Neural cell (in vitro differentiated cells): ENCODE measurements at regions not wholly inside any gene's neighbourhood (a gene's known extent, or its start where the extent isn't known, plus 50 kb on each side); places are given as distances from the start of the nearest gene placed in this dataset.

ENCODE experiments used
- H2AFZ ChIP-seq: fragments of 200-600, 300-800 bp; sonication (generic), shearing (Covaris generic); 2 replicates; pipeline ENCODE4 v1.6.0; 2014; ENCODE audit warnings: low read depth, mild to moderate bottlenecking, antibody characterized with exemption, low read length, moderate library complexity
- H3F3A ChIP-seq: fragments of 200-600 bp; shearing (Covaris generic); 2 replicates; pipeline ENCODE4 v1.6.1; 2016; ENCODE audit warnings: mild to moderate bottlenecking, moderate library complexity, mixed read lengths, antibody characterized with exemption, low read length; ENCODE audit not compliant: insufficient read depth, poor library complexity, severe bottlenecking
- H3K27ac ChIP-seq: fragments of 200-600, 300-800 bp; sonication (generic), shearing (Covaris generic); 2 replicates; pipeline ENCODE4 v1.5.1; 2014; ENCODE audit warnings: mild to moderate bottlenecking, low read length, moderate library complexity
- H3K27me3 ChIP-seq: fragments of 300-800, 200-600 bp; sonication (generic), shearing (Covaris generic); 2 replicates; pipeline ENCODE4 v1.6.0; 2014; ENCODE audit warnings: mild to moderate bottlenecking, low read depth, low read length, moderate library complexity; ENCODE audit not compliant: insufficient read depth
- H3K36me3 ChIP-seq: fragments of 300-800, 200-600 bp; sonication (generic), shearing (Covaris generic); 2 replicates; pipeline ENCODE4 v1.5.1; 2014; ENCODE audit warnings: mild to moderate bottlenecking, antibody characterized with exemption, low read length, moderate library complexity; ENCODE audit not compliant: insufficient read depth
- H3K4me2 ChIP-seq: fragments of 300-800, 200-600 bp; sonication (generic), shearing (Covaris generic); 2 replicates; pipeline ENCODE4 v1.6.0; 2014; ENCODE audit warnings: mild to moderate bottlenecking, low read length
- H3K4me3 ChIP-seq: fragments of 300-800, 200-600 bp; sonication (generic), shearing (Covaris generic); 2 replicates; pipeline ENCODE4 v1.5.1; 2014; ENCODE audit warnings: mild to moderate bottlenecking, low read length, moderate library complexity
- H3K79me2 ChIP-seq: fragments of 200-600 bp; shearing (Covaris generic); replicated peaks from 2 replicates; pipeline ENCODE4 v1.6.0; 2014; ENCODE audit warnings: mild to moderate bottlenecking, low read length, moderate library complexity; ENCODE audit not compliant: insufficient read depth
- H3K9ac ChIP-seq: fragments of 300-800, 200-600 bp; sonication (generic), shearing (Covaris generic); 2 replicates; pipeline ENCODE4 v1.6.1; 2016; ENCODE audit warnings: mild to moderate bottlenecking, low read length, mixed read lengths
- H3K9me2 ChIP-seq: fragments of 200-600 bp; shearing (Covaris generic); 2 replicates; pipeline ENCODE4 v1.6.1; 2016; ENCODE audit warnings: mild to moderate bottlenecking, low read length, mixed read lengths; ENCODE audit not compliant: insufficient read depth
- H3K9me3 ChIP-seq: fragments of 200-600, 300-800 bp; sonication (generic), shearing (Covaris generic); 2 replicates; pipeline ENCODE4 v1.6.1; 2016; ENCODE audit warnings: mild to moderate bottlenecking, mixed run types, low read length, moderate library complexity, mixed read lengths
- H4K20me1 ChIP-seq: fragments of 200-600 bp; shearing (Covaris generic); 2 replicates; pipeline ENCODE4 v1.6.1; 2016; ENCODE audit warnings: mild to moderate bottlenecking, mixed run types; ENCODE audit not compliant: insufficient read depth
- EP300 ChIP-seq: fragments of 450-650 bp; conservative IDR thresholded peaks from 2 replicates; pipeline ENCODE4 v1.6.1; 2014; ENCODE audit warnings: antibody characterized with exemption, mild to moderate bottlenecking, moderate library complexity; ENCODE audit not compliant: poor library complexity, severe bottlenecking
- EZH2 ChIP-seq: fragments of 200-600, 300-800 bp; shearing (Covaris generic), sonication (generic); IDR thresholded peaks from 2 replicates; pipeline ENCODE4 v1.6.1; 2014; ENCODE audit warnings: antibody characterized with exemption, low read length, borderline replicate concordance, mild to moderate bottlenecking; ENCODE audit not compliant: insufficient read depth, poor library complexity, severe bottlenecking
- MXI1 ChIP-seq: fragments of 450-650 bp; conservative IDR thresholded peaks from 2 replicates; pipeline ENCODE4 v1.6.1; 2014; ENCODE audit warnings: antibody characterized with exemption, mild to moderate bottlenecking; ENCODE audit not compliant: poor library complexity, severe bottlenecking
- POLR2AphosphoS5 ChIP-seq: IDR thresholded peaks from 2 replicates; pipeline ENCODE4 v1.6.1; 2012
- RAD21 ChIP-seq: fragments of 450-650 bp; conservative IDR thresholded peaks from 2 replicates; pipeline ENCODE4 v1.6.1; 2014; ENCODE audit warnings: antibody characterized with exemption, mild to moderate bottlenecking, moderate library complexity
- SMC3 ChIP-seq: fragments of 450-650 bp; conservative IDR thresholded peaks from 2 replicates; pipeline ENCODE4 v1.6.1; 2014; ENCODE audit warnings: antibody characterized with exemption, mild to moderate bottlenecking, moderate library complexity; ENCODE audit not compliant: poor library complexity
- TAF1 ChIP-seq: IDR thresholded peaks from 2 replicates; pipeline ENCODE4 v1.6.1; 2012; ENCODE audit warnings: low read depth
- TF ChIP-seq, protein P1 (sequence below): fragments of 450-650 bp; IDR thresholded peaks from 2 replicates; pipeline ENCODE4 v1.5.1; 2014; ENCODE audit warnings: antibody characterized with exemption, mild to moderate bottlenecking, moderate library complexity; ENCODE audit not compliant: poor library complexity, severe bottlenecking
- TF ChIP-seq, protein P2 (sequence below): IDR thresholded peaks from 2 replicates; pipeline ENCODE4 v1.6.1; 2012; ENCODE audit warnings: borderline replicate concordance

DNA sequence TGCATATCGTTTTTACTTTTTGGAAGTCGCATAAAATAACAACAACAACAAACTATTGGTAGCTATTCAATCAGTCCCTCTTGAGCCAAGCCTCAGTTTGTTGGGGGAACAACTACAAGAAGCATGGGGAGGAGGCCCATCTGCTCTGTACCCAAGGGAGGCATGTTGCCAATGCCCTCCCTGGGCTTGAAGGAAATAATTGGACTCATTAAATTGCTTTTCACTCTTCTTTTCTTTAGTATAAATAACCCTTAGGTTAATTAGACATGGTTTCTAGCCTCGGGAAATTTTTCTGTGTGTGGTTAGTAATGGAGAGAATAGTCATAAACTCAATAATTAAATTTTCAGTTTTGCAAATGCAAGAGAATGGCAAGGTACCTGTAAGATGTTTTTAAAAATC is 500.7 kb downstream of the TLE4 start:
- no peak overlapping the region for H3K27ac ChIP-seq
- no peak overlapping the region for H2AFZ ChIP-seq
- H3F3A ChIP-seq, result peaks cover 5% of the 10 kb centered on the region
- H3K79me2 ChIP-seq, result no peaks in the 10 kb centered on the region
- no peaks in the 10 kb centered on the region for H4K20me1 ChIP-seq
- no peaks in the 10 kb centered on the region for H3K9me2 ChIP-seq
- no peak overlapping the region for H3K9ac ChIP-seq
- no peaks in the 10 kb centered on the region for H3K27me3 ChIP-seq
- H3K4me3 ChIP-seq, result no peak overlapping the region
- H3K9me3 ChIP-seq, result no peaks in the 10 kb centered on the region
- no peaks in the 10 kb centered on the region for H3K36me3 ChIP-seq
- TF ChIP-seq EP300 (no peak), TAF1 (no peak), MXI1 (no peak), SMC3 (no peak), POLR2AphosphoS5 (no peak), EZH2 (no peak), RAD21 (no peak)
- TF ChIP-seq, protein P1, sequence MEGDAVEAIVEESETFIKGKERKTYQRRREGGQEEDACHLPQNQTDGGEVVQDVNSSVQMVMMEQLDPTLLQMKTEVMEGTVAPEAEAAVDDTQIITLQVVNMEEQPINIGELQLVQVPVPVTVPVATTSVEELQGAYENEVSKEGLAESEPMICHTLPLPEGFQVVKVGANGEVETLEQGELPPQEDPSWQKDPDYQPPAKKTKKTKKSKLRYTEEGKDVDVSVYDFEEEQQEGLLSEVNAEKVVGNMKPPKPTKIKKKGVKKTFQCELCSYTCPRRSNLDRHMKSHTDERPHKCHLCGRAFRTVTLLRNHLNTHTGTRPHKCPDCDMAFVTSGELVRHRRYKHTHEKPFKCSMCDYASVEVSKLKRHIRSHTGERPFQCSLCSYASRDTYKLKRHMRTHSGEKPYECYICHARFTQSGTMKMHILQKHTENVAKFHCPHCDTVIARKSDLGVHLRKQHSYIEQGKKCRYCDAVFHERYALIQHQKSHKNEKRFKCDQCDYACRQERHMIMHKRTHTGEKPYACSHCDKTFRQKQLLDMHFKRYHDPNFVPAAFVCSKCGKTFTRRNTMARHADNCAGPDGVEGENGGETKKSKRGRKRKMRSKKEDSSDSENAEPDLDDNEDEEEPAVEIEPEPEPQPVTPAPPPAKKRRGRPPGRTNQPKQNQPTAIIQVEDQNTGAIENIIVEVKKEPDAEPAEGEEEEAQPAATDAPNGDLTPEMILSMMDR, result no peak
- TF ChIP-seq, protein P2, sequence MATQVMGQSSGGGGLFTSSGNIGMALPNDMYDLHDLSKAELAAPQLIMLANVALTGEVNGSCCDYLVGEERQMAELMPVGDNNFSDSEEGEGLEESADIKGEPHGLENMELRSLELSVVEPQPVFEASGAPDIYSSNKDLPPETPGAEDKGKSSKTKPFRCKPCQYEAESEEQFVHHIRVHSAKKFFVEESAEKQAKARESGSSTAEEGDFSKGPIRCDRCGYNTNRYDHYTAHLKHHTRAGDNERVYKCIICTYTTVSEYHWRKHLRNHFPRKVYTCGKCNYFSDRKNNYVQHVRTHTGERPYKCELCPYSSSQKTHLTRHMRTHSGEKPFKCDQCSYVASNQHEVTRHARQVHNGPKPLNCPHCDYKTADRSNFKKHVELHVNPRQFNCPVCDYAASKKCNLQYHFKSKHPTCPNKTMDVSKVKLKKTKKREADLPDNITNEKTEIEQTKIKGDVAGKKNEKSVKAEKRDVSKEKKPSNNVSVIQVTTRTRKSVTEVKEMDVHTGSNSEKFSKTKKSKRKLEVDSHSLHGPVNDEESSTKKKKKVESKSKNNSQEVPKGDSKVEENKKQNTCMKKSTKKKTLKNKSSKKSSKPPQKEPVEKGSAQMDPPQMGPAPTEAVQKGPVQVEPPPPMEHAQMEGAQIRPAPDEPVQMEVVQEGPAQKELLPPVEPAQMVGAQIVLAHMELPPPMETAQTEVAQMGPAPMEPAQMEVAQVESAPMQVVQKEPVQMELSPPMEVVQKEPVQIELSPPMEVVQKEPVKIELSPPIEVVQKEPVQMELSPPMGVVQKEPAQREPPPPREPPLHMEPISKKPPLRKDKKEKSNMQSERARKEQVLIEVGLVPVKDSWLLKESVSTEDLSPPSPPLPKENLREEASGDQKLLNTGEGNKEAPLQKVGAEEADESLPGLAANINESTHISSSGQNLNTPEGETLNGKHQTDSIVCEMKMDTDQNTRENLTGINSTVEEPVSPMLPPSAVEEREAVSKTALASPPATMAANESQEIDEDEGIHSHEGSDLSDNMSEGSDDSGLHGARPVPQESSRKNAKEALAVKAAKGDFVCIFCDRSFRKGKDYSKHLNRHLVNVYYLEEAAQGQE, result no peak
- no peak overlapping the region for H3K4me2 ChIP-seq

DNA sequence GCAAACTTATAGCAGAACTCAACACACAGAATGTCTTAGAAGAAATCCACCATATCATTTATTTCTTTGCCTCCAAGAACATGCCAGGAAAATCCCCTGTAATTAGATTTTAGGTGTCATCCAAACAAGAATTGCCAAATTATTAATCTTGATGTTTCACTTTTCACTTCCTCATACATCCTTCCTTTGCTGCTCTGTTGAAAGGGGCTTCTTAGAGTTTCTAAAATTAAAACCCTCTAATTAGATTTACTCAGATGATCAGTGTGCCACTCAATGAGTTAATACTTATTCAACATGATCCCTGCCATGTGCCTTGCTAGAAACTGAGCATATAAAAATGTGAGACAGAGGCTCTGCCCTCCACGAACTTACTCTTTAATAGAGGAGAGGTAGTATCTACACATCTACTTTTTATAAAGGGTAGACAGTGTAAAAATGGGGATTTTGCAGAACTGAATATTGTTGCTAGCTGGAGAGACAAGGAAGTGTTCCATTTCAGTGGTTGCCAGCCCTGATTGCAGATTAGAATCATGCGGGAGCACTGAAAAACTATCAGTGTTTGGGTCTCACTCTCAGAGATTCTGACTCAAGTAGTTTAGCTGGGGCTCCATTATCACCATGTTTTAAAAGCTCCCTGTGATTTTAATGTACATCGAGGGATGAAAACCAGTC is 498.4 kb downstream of the TLE4 start:
- no peak overlapping the region for H3K27ac ChIP-seq
- H3K79me2 ChIP-seq, result no peaks in the 10 kb centered on the region
- no peak overlapping the region for H3K4me3 ChIP-seq
- peaks cover 5% of the 10 kb centered on the region for H3F3A ChIP-seq
- H3K36me3 ChIP-seq, result no peaks in the 10 kb centered on the region
- no peaks in the 10 kb centered on the region for H4K20me1 ChIP-seq
- no peak overlapping the region for H3K9ac ChIP-seq
- H3K4me2 ChIP-seq, result no peak overlapping the region
- H2AFZ ChIP-seq, result no peak overlapping the region
- TF ChIP-seq, protein P1, result no peak
- TF ChIP-seq TAF1 (no peak), EP300 (no peak), EZH2 (no peak), MXI1 (no peak), POLR2AphosphoS5 (no peak), RAD21 (no peak), SMC3 (no peak)
- TF ChIP-seq, protein P2, result no peak
- H3K9me2 ChIP-seq, result no peaks in the 10 kb centered on the region
- no peaks in the 10 kb centered on the region for H3K27me3 ChIP-seq
- no peaks in the 10 kb centered on the region for H3K9me3 ChIP-seq
